Activated CD8-positive, alpha-beta memory T cell treated with anti-CD3 and anti-CD28 coated beads for 4 hours (primary cell): ENCODE measurements at regions not wholly inside any gene's neighbourhood (a gene's known extent, or its start where the extent isn't known, plus 50 kb on each side); places are given as distances from the start of the nearest gene placed in this dataset.

Source experiments
- DNase-seq, 2 donors: peaks; one replicate each; pipeline ENCODE4 v3.0.0-alpha.2; 2020; ENCODE audit warnings: low read depth in 2 of 2

- no peak for DNase-seq
Observed at GRCh38 chr15:47212222-47213010, 504.9 kb upstream of the SEMA6D start.

DNA sequence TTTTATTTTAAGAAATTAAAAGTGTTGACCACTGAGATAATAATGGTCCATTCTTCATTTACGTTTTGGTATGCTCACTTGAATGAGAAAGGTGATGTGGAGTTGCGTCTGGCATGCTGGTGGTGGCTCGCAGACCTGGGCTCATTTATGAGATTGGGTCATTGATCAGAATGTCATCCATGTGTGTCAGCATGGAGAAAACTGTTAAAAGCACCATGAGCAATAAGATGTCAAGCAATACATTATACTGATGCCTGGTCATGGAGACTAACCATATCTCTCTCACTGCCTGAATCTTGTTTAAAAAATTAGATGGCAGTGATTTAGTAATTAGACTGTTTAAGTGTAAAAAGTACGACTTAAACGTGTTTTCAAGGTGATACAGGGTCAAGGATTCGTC is 503.4 kb upstream of the SEMA6D start:
- DNase-seq, result no peak

DNA sequence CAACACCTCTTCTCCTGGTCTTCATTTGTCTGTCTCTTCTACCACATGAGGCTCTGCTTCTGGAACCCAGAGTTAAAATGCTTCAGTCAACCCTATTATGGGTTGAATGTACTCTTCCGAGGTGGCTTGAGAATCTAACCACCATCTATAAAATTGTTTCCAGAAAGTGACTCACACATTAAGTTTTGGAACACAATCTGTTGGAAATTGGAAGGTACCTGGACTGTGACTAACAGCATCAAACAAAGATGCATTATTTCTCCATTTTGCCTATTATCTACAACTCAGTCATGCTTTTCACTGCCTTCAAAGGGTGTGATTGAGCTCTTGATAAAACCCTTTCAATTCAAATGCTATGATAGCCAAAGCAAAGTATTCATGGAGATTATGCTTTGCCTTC is 499.0 kb upstream of the SEMA6D start:
- DNase-seq, result no peak

DNA sequence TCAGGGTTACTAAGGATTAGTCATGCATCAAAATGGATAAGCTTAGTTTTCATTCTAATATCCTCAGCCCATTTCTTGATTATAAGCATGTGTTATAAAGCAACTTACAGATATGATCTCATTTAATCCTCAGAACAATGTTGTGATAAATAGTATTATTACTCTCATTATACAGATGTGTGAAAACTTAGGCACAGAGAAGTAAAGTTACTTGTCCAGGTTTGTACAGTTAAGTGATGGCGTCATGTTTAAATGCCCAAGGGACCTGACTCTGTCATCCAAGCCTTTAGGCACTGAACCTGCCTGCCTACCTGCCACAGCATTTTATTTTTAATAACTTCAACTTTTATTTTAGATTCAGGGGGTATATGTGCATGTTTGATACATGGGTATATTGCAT is 472.9 kb upstream of the SEMA6D start:
- DNase-seq, result no peak

- DNase-seq, result no peak
Observed at GRCh38 chr15:47246317-47246716, 471.0 kb upstream of the SEMA6D start.

GRCh38 chr15:47258521-47258920 is 458.8 kb upstream of the SEMA6D start:
- DNase-seq, result no peak

DNA sequence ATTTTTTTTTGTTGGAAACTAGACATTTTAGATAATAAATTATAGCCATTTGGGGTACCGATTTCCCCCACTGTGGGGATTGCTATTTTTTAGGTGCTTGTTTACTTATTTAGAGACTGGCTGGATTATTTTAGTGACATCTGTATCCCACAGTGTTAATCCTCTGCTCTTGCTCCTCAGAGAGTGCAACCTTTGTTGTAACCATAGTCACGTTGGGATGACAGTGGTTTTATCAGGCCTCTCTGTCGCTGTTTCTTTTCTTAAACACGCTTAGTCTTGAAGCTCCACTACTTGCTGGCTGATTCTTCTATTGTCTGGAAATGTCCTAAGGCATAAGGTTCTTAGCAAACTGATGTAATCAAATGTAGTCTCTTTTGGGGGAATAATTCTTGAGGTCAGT is 451.6 kb upstream of the SEMA6D start:
- DNase-seq, result no peak

GRCh38 chr15:47266566-47266965 is 450.7 kb upstream of the SEMA6D start:
- DNase-seq, result no peak

DNA sequence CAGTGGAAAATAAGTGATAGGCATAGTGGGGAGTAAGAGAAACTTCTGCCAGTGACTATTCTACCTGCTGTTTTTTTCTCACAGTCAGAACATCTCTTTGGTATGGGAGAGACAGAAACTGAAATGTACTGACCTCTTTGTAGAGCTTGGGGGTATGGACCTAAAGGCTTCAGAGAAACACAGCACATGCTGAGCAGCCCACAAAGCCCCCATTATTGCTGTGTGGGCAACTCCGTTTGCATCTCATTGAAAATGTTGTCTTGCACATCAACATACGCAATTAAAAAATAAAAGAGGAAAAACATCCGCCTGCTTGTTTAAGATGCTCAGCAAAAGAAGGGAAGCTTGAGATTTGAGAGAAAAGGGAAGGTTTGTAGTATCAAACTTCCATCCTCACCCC is 443.4 kb upstream of the SEMA6D start:
- DNase-seq, result no peak

GRCh38 chr15:47283246-47283645 is 434.1 kb upstream of the SEMA6D start:
- DNase-seq, result no peak

DNA sequence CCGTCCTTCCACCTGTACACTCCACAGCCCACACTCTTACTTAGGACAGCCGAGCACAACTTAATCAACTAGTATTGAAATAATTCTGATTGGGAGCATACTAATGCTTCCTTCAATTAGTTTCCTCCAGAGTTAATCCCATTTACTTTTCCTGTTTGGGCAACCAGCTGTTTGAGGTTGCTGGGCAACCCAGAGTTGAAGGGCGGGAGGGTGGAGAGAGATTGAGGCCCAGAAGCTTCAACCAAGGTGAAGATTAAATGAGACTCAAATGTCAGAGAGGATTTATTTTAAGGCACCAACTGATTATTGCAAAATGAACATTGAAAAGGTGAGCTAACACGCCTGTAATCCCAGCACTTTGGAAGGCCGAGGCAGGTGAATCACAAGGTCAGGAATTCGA is 428.5 kb upstream of the SEMA6D start:
- no peak for DNase-seq

DNA sequence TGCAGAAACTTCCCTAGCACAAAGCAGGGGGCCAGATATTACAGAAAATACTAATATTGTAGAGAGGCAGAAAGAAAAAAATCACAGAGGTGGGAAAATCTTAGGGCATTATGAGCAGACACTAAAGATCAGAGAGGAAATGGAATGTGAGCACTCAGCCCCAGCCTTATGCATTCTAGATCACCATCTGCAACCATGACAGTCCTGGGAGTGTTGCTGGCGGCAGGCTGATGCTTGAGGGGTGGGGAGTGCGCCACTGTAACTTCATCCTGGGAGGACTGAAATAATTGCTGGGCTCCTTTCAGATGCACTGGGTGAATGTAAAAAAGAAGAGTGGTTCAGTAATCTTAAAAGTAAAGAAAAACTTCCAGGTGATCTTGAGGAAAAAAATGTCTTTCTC is 427.6 kb upstream of the SEMA6D start:
- DNase-seq, result no peak

DNA sequence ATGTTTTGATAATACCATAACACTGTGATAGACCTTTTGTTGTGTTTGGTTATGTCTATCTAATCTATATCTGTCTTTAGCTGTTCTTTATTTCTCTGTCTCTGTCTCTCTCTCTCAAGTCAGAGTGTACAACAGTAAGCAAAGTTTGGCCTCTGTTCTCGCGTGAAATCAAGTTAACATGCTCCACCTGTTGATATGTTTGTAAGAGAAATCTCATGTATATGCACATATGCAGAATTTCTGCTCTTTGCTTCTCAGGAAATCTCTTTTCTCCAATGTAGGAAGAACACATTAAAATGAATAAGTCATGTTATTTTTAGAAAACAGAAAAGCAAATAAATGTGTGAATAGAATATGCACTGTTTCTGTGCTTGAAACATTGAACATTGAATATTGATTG is 425.5 kb upstream of the SEMA6D start:
- no peak for DNase-seq

- no peak for DNase-seq
Observed at GRCh38 chr15:47292638-47293190, 424.6 kb upstream of the SEMA6D start.

DNA sequence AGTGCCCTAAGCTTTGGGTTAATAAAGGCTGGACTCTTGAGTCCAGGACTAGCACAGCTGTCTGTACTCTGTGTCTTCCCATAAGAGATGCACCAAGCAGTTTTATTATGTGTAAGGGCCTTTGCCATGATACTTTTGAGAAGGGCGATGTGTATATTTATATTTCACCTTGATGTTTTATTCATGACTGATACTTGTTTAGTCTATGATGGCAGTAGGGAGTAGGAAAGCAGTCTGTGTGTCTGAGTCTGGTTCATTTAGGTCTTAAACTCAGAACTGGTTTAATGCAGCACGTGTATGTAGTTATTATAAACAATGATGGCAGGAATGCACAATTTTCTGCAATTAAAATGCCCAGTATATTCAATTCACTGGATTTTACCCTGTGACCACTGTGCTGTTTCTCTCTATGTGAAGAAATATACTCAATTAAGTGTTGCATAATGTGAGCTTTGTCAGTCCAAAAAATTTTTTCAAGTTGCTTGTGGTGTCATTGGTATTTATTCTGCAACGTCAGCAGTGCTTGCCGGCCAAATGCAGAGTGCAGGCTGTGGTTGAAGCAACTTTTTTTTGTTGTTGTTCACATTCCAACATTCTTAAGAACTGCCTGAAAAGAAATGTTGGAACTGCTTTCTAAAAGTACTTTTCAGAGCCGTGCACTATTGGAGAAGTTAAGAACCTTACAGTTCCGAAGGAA is 423.7 kb upstream of the SEMA6D start:
- no peak for DNase-seq

GRCh38 chr15:47294765-47295259 is 422.5 kb upstream of the SEMA6D start:
- DNase-seq, result no peak

GRCh38 chr15:47296881-47297280 is 420.4 kb upstream of the SEMA6D start:
- no peak for DNase-seq

DNA sequence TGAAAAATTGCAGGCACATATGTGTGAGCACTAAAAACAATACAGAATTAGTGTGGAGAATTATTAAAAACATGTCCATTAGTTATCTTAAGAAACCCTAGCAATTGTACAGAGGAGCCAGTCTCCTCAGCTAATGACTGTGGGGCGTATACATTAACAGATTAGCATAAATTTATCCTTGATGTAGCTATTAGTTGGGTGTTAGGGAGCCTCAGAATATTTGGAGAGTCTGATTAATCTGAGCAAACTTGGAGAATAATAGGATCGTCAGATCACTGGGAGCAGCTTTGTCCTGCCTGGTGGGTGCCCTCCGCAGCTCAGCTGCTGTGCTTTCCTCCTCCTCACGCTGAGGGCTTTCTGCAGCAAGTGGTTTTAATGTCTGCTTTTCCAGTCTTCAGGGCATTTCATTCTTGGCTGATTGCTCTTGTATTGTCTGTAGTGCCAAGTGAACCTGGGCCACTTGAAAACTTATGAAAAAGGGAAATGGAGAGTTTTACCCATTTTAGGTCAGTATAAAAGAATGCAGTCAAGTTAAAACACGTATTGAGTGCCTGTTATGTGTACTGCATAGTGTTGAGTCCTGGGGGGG is 417.4 kb upstream of the SEMA6D start:
- no peak for DNase-seq

DNA sequence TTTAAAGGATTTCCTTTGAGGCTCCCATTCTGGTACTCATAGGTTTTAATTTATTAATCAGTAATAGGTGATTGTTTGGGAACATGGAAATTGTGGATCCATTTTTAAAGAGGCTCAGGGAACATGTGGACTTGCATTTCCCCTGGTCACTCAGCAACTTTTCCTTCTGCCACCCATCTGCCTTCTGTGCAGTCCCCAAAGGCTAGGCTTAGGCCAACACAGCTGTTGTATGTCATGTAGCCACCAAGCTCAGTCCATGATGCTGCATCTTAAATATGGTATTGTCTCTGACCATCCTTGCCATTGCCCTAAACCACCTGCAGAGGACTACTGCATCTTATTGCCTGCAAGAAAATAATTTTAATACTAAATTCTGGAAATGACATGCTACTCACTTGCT is 416.7 kb upstream of the SEMA6D start:
- no peak for DNase-seq

DNA sequence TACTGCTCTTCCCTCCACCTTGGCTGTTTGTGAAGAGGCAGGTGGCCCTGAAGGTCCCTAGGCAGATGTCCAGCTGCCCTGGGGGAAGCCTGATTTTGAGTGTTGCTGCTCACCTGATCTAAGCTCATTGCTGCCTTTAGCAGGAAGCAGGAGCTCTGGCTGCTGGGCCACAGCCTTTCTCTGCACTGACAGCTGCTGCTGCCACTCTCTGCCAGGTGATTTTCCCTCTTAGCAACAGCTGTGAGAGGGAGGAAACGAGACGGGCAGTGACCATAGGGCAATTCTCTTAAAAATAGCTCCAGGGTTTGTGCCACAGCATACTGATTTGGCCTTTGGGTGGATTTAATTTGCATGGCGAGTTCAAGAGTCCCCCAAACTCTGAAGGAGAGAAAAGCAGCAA is 415.8 kb upstream of the SEMA6D start:
- DNase-seq, result no peak

DNA sequence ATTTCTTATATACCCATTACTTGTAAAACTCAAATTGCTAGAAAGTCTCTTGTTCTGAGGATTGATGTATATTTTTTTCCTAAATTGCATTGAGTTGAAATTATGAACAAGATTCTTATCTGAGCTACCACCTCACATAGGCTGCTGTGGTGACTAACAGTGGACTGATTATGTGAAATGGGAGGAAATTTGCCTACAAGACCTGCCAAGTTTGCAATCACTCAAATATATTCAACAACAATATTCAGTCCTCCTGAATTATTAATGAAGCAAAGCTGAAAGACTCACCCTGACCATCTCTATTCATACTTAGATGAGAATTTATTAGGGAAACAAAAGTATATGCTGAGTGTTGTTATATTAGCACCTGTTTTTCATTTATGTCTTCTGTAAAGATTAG is 412.6 kb upstream of the SEMA6D start:
- no peak for DNase-seq

GRCh38 chr15:47312161-47312560 is 405.1 kb upstream of the SEMA6D start:
- no peak for DNase-seq
